ENCODE measurements at regions not wholly inside any gene's neighbourhood (a gene's known extent, or its start where the extent isn't known, plus 50 kb on each side); places are given as distances from the start of the nearest gene placed in this dataset.

GRCh38 chr3:177620073-177620472 is 422.8 kb upstream of the TBL1XR1 start:
- TF ChIP-seq POLR2A (IDR thresholded peaks at IDR 0.05) (no peak), CTCF (IDR thresholded peaks at IDR 0.05) (no peak), POLR2AphosphoS5 (IDR thresholded peaks at IDR 0.05) (no peak), EP300 (IDR thresholded peaks at IDR 0.05) (no peak)
